ENCODE measurements at regions not wholly inside any gene's neighbourhood (a gene's known extent, or its start where the extent isn't known, plus 50 kb on each side); places are given as distances from the start of the nearest gene placed in this dataset.
"Not testable (repeated sequence)": the region's sequence is repeated elsewhere in the genome, so short reads cannot be mapped to it uniquely, and the experiment has no call there.

DNA sequence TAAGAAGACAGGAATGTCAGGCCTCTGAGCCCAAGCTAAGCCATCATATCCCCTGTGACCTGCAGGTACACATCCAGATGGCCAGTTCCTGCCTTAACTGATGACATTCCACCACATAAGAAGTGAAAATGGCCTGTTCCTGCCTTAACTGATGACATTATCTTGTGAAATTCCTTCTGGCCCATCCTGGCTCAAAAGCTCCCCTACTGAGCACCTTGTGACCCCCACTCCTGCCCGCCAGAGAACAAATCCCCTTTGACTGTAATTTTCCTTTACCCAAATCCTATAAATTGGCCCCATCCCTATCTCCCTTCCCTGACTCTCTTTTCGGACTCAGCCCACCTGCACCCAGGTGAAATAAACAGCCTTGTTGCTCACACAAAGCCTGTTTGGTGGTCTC lies 537.2 kb upstream of the CRIM1 start:
- not testable (repeated sequence) for DNase-seq (ENCODE audit: low read depth, low spot score)

DNA sequence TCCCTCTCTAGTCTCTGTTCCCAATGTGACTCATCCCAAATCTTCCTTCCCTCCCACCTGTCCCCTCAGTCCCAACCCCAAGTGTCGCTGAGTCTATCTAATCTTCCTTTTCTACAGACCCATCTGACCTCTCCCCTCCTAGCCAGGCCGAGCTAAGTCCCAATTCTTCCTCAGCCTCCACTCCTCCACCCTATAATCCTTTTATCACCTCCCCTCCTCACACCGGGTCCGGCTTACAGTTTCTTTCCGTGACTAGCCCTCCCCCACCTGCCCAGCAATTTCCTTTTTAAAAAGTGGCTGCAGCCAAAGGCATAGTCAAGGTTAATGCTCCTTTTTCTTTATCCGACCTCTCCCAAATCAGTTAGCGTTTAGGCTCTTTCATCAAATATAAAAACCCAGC lies 541.0 kb upstream of the CRIM1 start:
- DNase-seq (ENCODE audit: low read depth, low spot score), result not testable (repeated sequence)

DNA sequence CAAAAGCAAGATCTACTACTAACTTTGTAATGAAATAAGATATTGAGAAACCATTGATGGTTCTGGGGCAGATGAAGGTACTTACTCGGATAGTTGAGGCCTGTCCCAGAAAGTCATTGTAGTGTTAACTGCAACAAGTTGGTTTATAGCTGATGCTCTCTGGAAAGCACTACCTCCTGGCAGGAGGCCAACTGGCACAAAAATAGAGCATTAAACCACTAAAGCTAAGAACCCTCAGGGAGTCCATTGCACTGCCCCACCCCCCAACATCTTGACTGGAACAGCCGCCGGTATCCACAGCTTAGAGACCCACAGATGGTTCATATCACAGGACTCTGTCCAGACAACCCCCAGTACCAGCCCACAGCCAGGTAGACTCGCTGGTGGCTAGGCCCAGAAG lies 552.5 kb upstream of the CRIM1 start:
- no peak for DNase-seq (ENCODE audit: low read depth, low spot score)

DNA sequence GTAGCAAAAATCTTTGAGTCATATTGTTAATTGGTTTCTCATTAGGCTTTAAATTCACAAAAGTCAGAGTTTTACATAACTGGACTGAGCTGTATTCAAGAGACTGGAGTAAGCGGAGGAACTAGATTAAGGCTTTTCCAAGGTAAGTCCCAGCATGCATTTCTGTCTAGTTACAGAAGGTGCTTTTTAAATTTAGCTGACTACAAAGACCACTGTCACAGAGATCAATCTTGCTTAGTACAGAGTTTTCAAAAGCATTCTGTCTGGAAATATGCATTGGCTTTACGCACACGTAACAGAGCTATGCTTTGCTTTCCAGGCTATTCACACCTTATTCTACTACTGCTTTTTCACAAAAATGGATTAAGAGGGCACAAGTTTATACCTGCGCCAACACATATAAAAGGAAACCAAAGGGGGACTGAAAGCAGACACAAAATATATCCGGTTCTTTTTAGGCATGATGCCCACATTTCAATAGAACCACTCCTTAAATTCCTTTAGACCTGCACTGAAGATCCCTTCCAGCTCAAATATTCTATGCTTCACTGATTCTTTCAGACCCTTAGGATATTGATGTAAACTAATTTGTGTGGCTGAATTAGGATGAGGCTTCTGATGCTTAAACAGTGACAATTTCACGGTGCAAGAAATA lies 560.7 kb upstream of the CRIM1 start:
- DNase-seq (ENCODE audit: low read depth, low spot score), result no peak

DNA sequence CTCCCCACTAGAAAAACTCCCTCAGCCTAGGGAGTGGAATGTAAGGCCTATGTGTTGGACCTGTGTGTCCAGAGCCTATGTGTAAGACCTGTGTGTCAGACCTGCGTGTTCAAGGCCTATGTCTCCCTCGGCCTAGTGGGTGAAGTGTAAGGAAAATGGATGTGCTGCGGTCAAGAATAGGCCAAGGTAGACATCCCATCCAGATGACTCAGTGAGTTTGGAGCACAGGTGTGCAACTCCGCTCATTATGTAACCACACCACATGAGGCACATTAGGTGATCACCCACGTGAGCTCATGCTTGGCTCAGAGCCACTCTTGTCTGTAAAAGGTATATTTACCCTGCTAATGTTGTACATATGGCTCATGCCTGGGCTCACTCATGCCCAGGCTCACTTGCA lies 565.3 kb upstream of the CRIM1 start:
- no peak for DNase-seq (ENCODE audit: low read depth, low spot score)

DNA sequence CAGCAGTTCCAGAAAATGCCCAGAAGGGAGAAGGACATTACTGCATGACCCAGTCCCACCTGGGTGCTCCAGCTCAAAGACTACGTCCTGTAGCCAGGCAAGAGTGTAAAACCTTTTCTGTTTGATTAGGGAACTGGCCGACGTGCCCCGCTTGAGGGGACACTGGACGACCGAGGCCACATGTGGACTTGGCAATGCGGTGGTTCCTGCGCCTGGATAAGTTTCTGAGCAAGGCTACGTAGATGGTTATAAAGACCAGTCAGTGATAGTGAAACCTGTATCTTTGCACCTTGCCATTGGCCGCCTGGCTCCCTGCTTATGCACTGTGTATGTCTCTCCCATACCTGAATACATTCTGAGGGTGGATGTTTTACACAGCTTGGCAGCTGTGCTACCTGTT lies 567.0 kb upstream of the CRIM1 start:
- DNase-seq (ENCODE audit: low read depth, low spot score), result no peak

DNA sequence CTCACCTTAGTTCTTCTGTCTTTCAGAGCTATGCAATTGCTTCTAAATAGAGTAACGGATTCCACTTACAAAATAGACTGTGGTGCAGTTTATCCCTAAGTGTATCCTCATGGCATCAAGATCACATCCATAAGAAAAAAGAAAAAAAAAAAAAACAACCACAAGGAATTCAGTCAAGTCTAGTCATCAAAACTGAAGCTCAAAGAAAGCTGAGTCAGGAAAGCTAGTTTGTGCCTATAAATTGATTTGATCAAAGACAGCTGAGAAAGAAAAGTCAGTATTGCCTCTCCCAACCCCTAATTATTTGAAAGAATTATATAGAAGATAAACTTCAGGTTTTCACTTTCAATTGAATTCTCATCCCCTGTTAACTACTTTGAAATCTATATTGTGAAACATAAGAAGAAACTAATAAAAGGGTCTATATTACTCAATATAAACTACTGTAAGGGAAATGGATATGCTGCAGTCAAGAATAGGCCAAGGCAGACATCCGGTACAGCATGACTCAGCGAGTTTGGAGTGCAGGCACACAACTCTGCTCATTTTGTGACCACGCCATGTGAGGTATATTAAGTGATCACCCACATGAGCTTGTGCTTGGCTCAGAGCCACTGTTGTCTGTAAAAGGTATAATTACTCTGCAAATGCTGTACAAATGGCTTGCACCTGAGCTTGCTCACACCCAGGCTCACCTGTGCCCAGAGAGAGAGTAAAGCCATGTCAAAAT lies 568.1 kb upstream of the CRIM1 start:
- DNase-seq (ENCODE audit: low read depth, low spot score), result no peak

DNA sequence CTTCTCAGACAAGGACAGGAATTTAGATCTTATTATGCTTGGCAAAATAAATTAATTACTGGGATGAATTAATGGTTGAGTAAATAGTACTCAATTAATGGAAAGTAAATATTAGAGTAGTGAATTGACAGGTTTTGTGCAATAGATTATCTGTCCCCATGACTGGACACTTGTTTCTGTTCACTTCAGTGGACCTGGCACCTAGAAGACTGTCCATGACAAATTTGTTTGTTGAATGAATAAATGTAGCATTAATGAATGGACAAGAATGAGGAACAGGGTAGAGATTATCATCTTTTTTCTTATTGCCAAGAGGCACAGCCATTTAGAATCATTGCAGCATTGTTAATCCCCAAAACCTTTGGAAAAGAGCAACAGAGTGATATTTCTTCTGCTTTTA lies 570.0 kb upstream of the CRIM1 start:
- no peak for DNase-seq (ENCODE audit: low read depth, low spot score)

DNA sequence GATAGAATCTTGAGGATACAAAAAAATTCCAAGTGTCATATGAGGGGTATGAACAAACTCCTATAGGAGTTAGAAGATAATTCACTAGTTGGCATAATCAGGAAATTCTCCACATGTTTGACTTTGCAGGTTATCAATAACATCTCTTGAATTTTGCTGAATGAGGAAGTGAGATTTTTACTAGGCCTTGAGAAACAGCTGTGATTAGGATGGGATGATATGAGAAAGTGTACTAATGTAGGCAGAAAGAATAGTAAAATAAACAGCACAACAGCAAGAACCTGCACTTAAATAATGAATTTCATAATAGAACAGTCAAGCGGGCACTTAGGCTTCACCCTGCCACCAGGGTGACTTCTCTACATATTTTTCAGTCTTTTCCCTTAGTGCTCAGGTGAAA lies 570.8 kb upstream of the CRIM1 start:
- no peak for DNase-seq (ENCODE audit: low read depth, low spot score)

DNA sequence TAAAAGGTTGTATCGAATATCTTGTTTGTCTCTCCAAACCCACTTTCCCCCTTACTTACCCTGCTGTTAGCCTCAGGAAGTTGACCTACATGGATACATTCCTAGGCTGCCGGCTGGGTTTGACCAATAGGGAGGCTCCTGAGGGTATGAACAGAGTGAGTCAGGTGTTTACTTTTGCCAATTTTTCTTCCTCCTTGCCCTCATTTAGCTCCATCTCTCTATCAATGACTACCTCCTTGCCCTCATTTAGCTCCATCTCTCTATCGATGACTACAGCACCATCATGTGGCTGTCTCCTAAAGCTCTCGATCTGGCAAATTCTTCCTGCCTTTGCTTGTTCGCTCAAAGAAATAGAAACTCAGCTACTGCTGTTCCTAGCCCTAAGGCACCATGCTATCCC lies 571.9 kb upstream of the CRIM1 start:
- DNase-seq (ENCODE audit: low read depth, low spot score), result no peak

DNA sequence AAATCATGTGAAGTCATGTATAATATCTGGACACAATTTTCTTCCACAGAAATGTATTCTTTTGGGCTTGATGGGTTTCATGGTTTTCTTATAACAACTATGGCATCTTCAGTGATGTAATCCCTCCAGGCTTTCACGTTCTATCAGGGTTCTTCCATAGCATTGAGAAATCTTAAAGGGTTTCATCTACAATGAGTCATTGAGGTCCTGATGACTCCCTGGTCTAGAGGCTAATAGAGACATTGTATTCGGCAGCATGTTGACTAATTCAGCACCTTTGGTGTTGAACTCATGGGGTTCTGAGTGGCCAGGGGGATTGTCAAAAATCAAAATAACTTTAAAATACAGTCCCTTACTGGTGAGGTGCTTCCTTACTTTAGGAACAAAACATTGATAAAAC lies 614.0 kb upstream of the CRIM1 start:
- DNase-seq (ENCODE audit: low read depth, low spot score), result no peak

DNA sequence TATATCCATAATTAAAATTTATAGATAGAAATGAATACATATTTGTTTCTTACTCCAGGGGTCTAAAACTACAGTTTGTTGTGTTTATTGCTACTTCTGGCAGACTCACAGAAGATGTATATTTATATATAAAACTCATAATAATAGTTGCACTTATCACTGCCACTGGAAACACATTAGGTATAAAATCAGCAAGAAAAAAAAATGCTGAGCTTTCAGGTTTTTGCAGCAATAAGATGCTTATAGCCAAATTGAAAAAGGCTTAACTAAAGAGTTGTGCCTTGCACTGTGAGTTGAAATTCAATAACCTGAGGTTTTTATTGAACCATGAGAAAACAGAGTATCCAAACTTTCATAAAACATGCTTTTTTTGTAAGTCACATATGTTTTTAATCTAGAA lies 623.9 kb upstream of the CRIM1 start:
- no peak for DNase-seq (ENCODE audit: low read depth, low spot score)

DNA sequence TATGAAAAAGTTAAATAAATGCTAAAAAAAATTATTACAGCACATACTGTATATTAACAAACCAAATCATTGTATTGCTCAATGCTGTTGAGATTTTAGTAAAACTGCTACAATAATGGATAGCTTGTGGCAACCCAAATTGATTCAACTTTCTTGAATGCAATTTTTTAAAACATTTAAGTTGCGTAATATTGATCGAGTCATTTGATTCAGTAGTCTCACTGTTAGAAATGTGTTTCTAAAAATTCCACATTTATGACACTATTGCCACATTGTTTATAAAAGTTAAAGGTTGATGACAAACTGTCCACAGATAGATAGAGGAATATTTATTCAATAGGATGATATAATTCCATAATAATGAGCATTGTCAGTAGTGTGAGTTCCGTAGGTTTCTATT lies 640.7 kb upstream of the CRIM1 start:
- no peak for DNase-seq (ENCODE audit: low read depth, low spot score)

DNA sequence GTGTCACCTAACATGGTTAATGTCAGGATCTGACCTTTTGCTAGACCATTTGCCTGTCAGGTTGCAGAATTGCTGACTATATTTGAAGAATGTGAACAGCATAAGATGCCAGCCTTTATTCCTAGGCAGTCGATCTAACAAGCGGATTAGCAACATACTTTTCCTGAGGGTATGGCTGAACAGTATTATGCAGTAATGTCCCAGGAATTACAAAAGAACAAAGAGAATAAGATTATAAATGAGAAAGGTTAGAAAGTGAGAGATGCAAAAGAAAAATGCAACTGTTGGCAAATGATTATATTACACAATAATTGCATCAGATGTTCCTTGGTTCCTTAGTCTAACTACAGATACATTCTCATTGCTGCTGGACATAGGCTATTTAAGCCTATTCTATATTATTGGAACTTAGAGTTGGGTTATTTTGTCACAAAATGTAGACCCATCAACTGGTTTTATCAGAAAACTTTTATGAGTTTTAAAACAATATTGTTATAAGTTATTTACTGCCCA lies 647.1 kb upstream of the CRIM1 start:
- DNase-seq (ENCODE audit: low read depth, low spot score), result no peak

DNA sequence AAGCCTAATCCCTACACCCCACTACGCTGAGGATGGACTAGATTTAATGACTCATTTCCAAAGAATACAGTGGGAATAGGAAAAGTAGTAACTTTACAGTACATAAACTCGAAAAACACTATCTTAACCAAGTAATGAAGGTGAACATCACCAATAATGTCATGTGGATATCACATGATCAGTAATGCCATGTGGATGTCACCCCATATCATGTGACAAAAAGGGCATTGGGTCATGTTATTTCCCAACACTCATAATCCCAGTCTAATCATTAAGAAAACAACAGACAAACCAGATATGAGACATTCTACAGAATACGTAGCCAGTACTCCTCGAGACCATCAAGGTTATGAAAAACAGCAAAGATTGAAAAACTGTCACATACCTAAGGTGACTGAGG lies 667.3 kb upstream of the CRIM1 start:
- DNase-seq (ENCODE audit: low read depth, low spot score), result no peak

DNA sequence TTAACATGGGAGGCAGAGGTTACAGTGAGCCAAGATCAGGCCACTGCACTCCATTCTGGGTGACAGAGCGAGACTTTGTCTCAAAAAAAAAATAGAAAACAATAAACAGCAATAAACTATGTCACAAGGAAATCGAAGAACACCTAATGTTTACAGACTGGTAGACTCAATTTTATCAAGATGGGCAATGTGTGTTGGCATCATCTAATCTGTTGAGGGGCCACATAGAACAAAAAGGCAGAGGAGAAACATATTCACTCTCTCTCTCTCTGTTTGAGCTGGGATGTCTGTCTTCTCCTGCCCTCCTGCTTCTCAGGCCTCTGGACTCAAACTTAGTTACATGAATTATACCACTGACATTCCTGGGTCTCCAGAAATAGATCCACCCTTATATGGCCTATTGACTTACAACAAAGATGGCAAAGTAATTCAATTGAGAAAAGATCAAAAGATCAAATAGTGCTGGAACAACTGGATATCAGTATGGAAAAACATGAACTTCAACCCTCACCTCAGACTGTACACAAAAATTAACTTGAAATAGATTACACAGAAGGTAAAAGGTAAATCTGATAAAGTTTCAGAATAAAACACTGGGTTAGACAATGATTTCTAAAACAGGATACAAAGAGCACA lies 703.8 kb upstream of the CRIM1 start:
- DNase-seq (ENCODE audit: low read depth, low spot score), result no peak

DNA sequence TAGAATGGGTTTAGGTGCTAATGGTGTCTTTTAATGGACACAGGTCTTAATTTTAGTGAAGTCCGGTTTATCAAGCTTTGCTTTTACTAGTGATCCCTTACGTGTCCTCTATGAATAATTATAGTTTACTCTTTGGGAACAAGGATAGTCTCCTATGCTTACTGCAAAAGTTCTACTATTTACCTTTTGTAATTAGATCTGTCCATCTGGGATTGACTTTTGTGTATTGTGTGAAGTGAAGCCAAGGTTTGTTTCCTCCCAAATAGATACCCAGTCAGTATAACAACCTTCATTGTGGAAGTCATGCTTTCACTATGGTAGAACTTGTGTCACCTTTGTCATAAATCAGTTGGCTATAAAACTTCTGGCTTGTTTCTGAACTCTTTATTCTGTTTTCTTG lies 740.9 kb upstream of the CRIM1 start:
- no peak for DNase-seq (ENCODE audit: low read depth, low spot score)

DNA sequence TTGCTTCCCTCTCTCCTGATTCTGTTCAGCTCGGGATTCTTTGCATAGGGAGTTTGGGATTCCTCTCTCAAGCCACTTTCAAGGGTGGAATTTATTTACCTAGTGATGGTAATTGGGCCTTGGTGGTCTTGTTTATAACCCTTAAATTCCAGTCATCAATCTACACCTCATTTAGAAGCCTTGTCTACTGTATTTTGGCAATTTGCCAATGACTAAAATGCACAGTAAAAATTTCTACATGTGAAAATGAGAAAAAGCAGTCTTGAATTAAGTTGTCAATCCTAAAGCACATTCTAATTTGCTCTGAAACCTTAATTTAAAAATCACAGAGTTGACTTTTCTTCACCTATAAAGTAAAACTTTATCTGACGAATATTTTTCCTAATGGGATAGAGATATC lies 749.2 kb upstream of the CRIM1 start:
- DNase-seq (ENCODE audit: low read depth, low spot score), result no peak

DNA sequence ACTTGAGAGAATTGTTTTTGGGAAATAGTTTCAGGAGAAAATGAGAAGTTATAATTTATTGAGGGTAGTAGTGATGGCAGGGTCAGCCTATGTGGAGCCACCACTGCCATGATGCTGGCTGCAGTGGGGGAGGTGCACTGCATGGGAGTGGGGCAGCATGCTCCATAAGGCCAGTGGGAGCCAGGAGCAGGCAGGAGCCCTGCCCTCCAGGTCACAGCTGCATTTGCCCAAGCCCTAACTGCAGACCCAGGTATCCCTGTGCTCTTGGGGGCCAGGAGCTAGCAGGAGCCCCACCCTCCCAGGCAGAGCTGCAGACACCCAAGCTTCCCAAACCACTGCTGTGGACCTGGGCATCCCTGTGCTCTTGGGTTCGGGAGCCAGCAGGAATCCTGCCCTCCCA lies 757.3 kb upstream of the CRIM1 start:
- no peak for DNase-seq (ENCODE audit: low read depth, low spot score)

DNA sequence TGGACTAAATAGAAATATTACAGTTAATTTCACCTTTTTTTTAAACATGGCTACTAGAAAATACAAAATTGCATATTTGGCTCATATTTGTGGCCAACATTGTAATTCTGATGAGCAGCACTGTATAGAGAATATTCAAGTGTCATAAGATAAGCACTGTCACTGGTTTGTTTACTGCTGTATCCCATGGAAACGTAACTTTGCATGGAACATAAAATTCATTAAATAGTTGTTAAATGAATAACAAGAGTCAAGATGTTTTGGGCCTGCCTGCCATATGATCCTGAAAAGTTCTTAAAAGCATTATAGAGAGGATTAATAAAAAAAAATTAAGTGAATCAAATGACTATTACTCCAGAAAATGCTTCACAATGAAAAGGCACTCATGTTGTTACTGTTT lies 763.7 kb upstream of the CRIM1 start:
- no peak for DNase-seq (ENCODE audit: low read depth, low spot score)

DNA sequence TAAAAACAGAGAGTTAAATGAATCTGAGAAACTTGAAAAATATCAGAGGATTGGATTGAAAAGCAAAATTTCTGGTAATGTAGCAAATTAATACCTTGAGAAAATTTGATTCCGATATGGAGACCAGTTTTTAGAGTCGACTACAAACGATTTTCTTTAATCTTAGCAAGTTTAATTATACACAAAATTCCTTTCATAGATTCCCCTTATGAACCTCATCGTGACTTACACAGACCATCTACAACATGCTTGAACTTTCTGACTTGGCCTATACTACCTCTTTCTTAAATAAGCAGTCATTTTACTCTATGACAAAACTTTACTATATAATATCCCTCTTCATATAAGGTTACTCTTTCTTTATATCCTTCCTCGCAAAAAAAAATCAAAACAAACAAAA lies 769.6 kb upstream of the CRIM1 start:
- DNase-seq (ENCODE audit: low read depth, low spot score), result no peak

DNA sequence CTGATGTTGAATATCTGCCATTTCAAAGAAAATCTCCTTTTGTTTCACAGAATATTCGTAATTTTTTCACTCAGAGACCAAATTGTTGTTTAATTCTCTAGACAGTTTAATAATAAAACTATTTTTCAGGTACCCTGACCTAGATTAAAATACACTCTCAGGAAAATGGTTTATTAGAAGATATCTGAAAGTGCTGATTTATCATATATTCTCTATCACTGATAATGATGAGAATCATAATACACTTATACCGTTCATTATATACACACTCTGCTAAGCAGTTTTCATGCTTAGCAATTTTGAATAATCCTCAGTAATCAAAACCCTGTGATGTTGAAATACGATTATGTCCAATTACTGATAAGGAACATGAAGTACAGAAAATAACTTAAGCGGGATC lies 772.9 kb upstream of the CRIM1 start:
- no peak for DNase-seq (ENCODE audit: low read depth, low spot score)

DNA sequence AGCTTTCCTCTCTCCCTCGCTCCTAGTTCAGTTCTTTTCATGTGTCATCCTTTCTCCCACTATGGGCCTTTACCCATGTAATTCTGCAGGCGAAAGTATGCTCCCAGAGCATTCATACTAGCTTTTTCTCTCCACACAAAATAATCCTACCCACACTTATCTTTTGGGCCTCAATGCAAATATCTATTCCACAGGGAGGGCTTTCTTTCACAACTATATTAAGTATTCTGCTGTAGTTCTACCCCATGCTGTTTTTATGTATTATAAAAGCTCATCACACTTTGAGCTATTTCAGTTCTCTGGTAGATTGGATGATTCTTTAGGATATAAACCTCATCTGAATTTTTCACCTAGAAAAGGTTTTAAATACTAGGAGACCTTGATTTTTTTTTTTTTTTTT lies 774.6 kb upstream of the CRIM1 start:
- no peak for DNase-seq (ENCODE audit: low read depth, low spot score)

Measured in smooth muscle cell of the brain vasculature (primary cell).